HL-60 (cell line): ENCODE measurements at regions not wholly inside any gene's neighbourhood (a gene's known extent, or its start where the extent isn't known, plus 50 kb on each side); places are given as distances from the start of the nearest gene placed in this dataset.

Source experiments
- DNase-seq, 2 experiments: peaks; one replicate each; pipeline ENCODE4 v3.0.0-alpha.2; 2010 to 2020; ENCODE audit warnings: low read depth in 1 of 2, low spot score in 1 of 2
- H3K27ac ChIP-seq: fragments of 250-450 bp; sonication (Bioruptor Pico); replicated peaks from 2 replicates; pipeline ENCODE4 v1.5.1; 2020; ENCODE audit warnings: mild to moderate bottlenecking, moderate library complexity
- H3K27me3 ChIP-seq: fragments of 250-450 bp; sonication (Bioruptor Pico); 2 replicates; pipeline ENCODE4 v1.5.1; 2021; ENCODE audit warnings: mild to moderate bottlenecking, moderate library complexity; ENCODE audit not compliant: insufficient read depth, poor library complexity, severe bottlenecking
- H3K4me3 ChIP-seq: replicated peaks from 2 replicates; pipeline ENCODE4 v1.5.1; 2011; ENCODE audit warnings: mild to moderate bottlenecking, control low read depth, low read length; ENCODE audit not compliant: insufficient read depth
- GABPA ChIP-seq: IDR thresholded peaks from 2 replicates; pipeline ENCODE4 v1.6.1; 2012; ENCODE audit warnings: low read depth
- POLR2AphosphoS5 ChIP-seq: IDR thresholded peaks from 2 replicates; pipeline ENCODE4 v1.6.1; 2012; ENCODE audit warnings: low read depth
- SPI1 ChIP-seq: IDR thresholded peaks from 2 replicates; pipeline ENCODE4 v1.6.1; 2012; ENCODE audit warnings: low read depth, mild to moderate bottlenecking, borderline replicate concordance
- TF ChIP-seq, protein P1 (sequence below): IDR thresholded peaks from one replicate; pipeline ENCODE4 v1.5.1; 2011; ENCODE audit warnings: low read length, control low read depth, inconsistent platforms; ENCODE audit not compliant: insufficient read depth
- TF ChIP-seq, protein P2 (sequence below): IDR thresholded peaks from 2 replicates; pipeline ENCODE4 v1.6.1; 2012; ENCODE audit warnings: low read depth; ENCODE audit not compliant: insufficient replicate concordance

DNA sequence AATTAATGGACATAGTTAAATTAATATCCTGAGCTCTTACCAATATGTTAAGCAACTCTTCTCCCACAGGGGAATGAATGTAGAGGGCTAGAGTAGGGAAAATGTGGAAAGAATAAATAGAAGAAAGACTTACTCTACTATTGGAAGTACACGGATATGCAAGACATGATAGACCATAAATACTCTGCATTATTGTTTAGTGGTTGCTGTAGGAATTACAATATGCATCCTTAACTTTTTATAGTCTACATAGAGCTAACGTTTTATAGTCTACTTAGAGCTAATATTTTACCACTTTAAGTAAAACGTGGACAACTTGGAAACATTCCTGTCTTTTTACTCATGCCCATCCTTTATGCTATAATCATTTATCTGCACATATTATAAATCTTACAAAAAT lies 163.8 kb upstream of the GALNT5 start:
- TF ChIP-seq, protein P1, sequence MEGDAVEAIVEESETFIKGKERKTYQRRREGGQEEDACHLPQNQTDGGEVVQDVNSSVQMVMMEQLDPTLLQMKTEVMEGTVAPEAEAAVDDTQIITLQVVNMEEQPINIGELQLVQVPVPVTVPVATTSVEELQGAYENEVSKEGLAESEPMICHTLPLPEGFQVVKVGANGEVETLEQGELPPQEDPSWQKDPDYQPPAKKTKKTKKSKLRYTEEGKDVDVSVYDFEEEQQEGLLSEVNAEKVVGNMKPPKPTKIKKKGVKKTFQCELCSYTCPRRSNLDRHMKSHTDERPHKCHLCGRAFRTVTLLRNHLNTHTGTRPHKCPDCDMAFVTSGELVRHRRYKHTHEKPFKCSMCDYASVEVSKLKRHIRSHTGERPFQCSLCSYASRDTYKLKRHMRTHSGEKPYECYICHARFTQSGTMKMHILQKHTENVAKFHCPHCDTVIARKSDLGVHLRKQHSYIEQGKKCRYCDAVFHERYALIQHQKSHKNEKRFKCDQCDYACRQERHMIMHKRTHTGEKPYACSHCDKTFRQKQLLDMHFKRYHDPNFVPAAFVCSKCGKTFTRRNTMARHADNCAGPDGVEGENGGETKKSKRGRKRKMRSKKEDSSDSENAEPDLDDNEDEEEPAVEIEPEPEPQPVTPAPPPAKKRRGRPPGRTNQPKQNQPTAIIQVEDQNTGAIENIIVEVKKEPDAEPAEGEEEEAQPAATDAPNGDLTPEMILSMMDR = no peak
- TF ChIP-seq GABPA = no peak
- TF ChIP-seq, protein P2, sequence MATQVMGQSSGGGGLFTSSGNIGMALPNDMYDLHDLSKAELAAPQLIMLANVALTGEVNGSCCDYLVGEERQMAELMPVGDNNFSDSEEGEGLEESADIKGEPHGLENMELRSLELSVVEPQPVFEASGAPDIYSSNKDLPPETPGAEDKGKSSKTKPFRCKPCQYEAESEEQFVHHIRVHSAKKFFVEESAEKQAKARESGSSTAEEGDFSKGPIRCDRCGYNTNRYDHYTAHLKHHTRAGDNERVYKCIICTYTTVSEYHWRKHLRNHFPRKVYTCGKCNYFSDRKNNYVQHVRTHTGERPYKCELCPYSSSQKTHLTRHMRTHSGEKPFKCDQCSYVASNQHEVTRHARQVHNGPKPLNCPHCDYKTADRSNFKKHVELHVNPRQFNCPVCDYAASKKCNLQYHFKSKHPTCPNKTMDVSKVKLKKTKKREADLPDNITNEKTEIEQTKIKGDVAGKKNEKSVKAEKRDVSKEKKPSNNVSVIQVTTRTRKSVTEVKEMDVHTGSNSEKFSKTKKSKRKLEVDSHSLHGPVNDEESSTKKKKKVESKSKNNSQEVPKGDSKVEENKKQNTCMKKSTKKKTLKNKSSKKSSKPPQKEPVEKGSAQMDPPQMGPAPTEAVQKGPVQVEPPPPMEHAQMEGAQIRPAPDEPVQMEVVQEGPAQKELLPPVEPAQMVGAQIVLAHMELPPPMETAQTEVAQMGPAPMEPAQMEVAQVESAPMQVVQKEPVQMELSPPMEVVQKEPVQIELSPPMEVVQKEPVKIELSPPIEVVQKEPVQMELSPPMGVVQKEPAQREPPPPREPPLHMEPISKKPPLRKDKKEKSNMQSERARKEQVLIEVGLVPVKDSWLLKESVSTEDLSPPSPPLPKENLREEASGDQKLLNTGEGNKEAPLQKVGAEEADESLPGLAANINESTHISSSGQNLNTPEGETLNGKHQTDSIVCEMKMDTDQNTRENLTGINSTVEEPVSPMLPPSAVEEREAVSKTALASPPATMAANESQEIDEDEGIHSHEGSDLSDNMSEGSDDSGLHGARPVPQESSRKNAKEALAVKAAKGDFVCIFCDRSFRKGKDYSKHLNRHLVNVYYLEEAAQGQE = no peak
- TF ChIP-seq POLR2AphosphoS5 = no peak
- no peak for TF ChIP-seq SPI1
- no peak overlapping the region for H3K27ac ChIP-seq
- no peak overlapping the region for H3K4me3 ChIP-seq
- H3K27me3 ChIP-seq = no peaks in the 10 kb centered on the region
- no peak for DNase-seq

DNA sequence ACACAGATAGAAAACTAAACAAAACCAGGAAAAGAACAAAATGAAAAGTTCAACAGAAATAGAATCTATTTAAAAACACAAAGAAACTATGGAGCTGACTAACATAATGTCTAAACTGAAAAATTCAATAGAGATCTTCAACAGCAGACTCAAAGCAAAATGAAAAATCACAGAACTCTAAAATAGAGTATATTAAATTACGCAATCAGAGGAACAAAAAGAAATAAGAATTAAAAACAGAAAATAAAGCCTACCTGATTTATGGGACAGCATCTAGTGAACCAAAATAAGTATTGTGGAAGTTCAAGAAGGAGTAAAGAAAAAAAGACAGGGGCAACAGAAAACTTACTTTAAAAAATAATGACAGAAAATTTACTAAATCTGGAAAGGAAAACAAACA lies 152.1 kb upstream of the GALNT5 start:
- TF ChIP-seq, protein P1 = no peak
- TF ChIP-seq POLR2AphosphoS5 (no peak), SPI1 (no peak), GABPA (no peak)
- TF ChIP-seq, protein P2 = no peak
- no peak for DNase-seq
- H3K27me3 ChIP-seq = no peaks in the 10 kb centered on the region
- no peak overlapping the region for H3K4me3 ChIP-seq
- no peak overlapping the region for H3K27ac ChIP-seq

DNA sequence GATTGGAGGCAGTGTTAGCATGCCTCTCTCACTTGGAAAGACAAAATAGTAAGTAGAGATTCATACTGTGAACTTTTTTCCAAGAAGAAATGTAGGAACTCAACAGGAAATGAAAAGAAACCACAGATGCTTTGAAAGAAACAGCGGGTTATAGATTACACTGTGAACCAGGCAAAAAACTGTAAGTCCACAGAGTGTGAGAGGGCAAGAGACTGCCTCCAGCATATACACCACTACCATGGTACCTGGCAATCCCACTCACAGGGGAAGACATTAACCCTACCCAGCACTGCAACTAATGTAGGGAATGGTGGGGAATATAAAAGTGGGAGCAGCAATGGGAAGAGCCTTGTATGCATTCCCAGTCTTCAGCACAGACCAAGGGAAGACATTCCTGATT lies 150.6 kb upstream of the GALNT5 start:
- DNase-seq = no peak
- Histone ChIP-seq H3K27me3 (no peaks in the 10 kb centered on the region), H3K27ac (no peak overlapping the region), H3K4me3 (no peak overlapping the region)
- TF ChIP-seq, protein P1 = no peak
- TF ChIP-seq GABPA (no peak), POLR2AphosphoS5 (no peak), SPI1 (no peak)
- TF ChIP-seq, protein P2 = no peak
